Lung (tissue), 11 donors: ENCODE measurements at regions not wholly inside any gene's neighbourhood (a gene's known extent, or its start where the extent isn't known, plus 50 kb on each side); places are given as distances from the start of the nearest gene placed in this dataset.
A peak's percentile ranks its signal among the peaks of the same experiment; 100 is the strongest.

ENCODE experiments used
- ATAC-seq: fragments of 200-7000 bp; cut with Tn5 transposase; one replicate; pipeline ENCODE4 v1.9.1; 2020; ENCODE audit warnings: moderate number of reproducible peaks; ENCODE audit not compliant: insufficient read depth, low FRiP score
- DNase-seq, 3 donors: peaks; one replicate each; pipeline ENCODE4 v3.0.0-alpha.2; 2013 to 2017
- H3K27ac ChIP-seq, 2 donors: one replicate each; pipeline ENCODE4 v1.5.1; 2013; ENCODE audit warnings: mild to moderate bottlenecking in 2 of 2, moderate library complexity in 2 of 2, control low read depth in 1 of 2, inconsistent platforms in 1 of 2, low read depth in 1 of 2, low read length in 1 of 2
- H3K27me3 ChIP-seq, 3 donors: one replicate each; pipeline ENCODE4 v1.5.1; 2013; ENCODE audit warnings: low read length in 2 of 3; ENCODE audit not compliant: control insufficient read depth in 3 of 3, insufficient read depth in 3 of 3
- H3K36me3 ChIP-seq, 4 donors: one replicate each; pipeline ENCODE4 v1.5.1; 2013; ENCODE audit warnings: low read length in 4 of 4, mild to moderate bottlenecking in 1 of 4, moderate library complexity in 1 of 4; ENCODE audit not compliant: control insufficient read depth in 4 of 4, insufficient read depth in 4 of 4
- H3K4me1 ChIP-seq, 5 donors: one replicate each; pipeline ENCODE4 v1.5.1; 2013; ENCODE audit warnings: low read length in 5 of 5, mild to moderate bottlenecking in 2 of 5, moderate library complexity in 1 of 5; ENCODE audit not compliant: control insufficient read depth in 5 of 5, insufficient read depth in 5 of 5
- H3K4me3 ChIP-seq: one replicate; pipeline ENCODE4 v1.5.1; 2013; ENCODE audit warnings: mild to moderate bottlenecking, control low read depth, moderate library complexity
- H3K9ac ChIP-seq, 2 donors: one replicate each; pipeline ENCODE4 v1.5.1; 2013; ENCODE audit warnings: low read length in 2 of 2, control low read depth in 1 of 2; ENCODE audit not compliant: insufficient read depth in 1 of 2
- H3K9me3 ChIP-seq, 4 donors: one replicate each; pipeline ENCODE4 v1.5.1; 2013; ENCODE audit warnings: low read length in 3 of 4, mild to moderate bottlenecking in 1 of 4, moderate library complexity in 1 of 4; ENCODE audit not compliant: control insufficient read depth in 4 of 4, insufficient read depth in 3 of 4
- WGBS, 2 donors: extraction: QIAGEN DNeasy Blood & Tissue Kit; methylation state at CpG; one replicate each; pipeline ENCODE4 v1.1.7; 2013; 5-methylcytosine and 5-hydroxymethylcytosine counted together
- TF ChIP-seq, protein P1 (sequence below): IDR thresholded peaks from 2 replicates; pipeline ENCODE4 v1.5.1; 2012; ENCODE audit warnings: mild to moderate bottlenecking; ENCODE audit errors: control extremely low read depth, extremely low read depth
- donor health status: control.
- donor health status: control.
- donor health status: Bipolar disorder and iron deficiency.
- donor health status: healthy.
- donor health status: DM: yes; HTN: yes; CAD: no.

DNA sequence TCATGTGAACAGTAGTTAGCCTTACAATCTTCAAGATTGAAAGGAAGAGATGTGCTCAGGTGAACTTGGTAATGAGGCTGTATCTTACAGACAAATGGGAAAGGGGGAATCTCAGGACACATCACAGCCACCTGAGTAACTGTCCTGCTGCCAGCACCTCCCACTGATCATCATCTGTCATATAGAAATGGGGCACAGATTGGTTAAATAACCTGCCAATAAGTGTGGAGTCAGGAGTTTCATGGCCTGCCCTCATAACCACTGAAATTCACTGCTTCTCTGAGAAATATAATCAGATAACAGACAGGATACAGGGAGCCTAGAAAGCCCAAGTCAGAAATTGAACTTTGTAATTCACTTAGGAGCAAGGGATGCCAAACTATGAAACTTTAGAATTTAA lies 64.9 kb upstream of the TAS2R16 start:
- Histone ChIP-seq H3K27me3 (no peaks in the 10 kb centered on the region), H3K4me3 (no peak overlapping the region), H3K4me1 (no peaks in the 10 kb centered on the region), H3K27ac (no peak overlapping the region), H3K36me3 (no peaks in the 10 kb centered on the region), H3K9ac (no peak overlapping the region), H3K9me3 (no peaks in the 10 kb centered on the region)
- ATAC-seq = no peak
- TF ChIP-seq, protein P1, sequence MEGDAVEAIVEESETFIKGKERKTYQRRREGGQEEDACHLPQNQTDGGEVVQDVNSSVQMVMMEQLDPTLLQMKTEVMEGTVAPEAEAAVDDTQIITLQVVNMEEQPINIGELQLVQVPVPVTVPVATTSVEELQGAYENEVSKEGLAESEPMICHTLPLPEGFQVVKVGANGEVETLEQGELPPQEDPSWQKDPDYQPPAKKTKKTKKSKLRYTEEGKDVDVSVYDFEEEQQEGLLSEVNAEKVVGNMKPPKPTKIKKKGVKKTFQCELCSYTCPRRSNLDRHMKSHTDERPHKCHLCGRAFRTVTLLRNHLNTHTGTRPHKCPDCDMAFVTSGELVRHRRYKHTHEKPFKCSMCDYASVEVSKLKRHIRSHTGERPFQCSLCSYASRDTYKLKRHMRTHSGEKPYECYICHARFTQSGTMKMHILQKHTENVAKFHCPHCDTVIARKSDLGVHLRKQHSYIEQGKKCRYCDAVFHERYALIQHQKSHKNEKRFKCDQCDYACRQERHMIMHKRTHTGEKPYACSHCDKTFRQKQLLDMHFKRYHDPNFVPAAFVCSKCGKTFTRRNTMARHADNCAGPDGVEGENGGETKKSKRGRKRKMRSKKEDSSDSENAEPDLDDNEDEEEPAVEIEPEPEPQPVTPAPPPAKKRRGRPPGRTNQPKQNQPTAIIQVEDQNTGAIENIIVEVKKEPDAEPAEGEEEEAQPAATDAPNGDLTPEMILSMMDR = no peak
- no peak for DNase-seq

DNA sequence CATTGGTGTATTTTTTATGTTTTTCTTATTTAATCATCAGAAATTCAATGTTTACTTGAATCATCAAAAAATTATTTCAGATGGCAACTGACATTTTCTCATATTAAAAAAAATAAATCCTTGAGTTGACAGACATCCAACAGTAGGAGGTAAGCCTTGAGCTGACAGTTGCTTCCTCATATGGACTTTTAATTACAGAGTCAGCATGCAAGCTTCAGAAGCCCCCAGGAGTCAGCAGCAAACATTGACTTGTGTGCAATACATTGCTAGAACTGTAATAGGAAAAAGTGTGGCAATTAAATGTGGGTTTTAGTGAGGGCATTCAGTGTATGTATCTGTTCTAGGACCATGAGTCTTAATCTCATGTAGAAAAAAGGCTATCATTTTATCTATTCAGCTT lies 62.4 kb upstream of the TAS2R16 start:
- Histone ChIP-seq H3K4me1 (no peaks in the 10 kb centered on the region), H3K9ac (no peak overlapping the region), H3K9me3 (no peaks in the 10 kb centered on the region), H3K27ac (no peak overlapping the region), H3K36me3 (no peaks in the 10 kb centered on the region), H3K4me3 (no peak overlapping the region), H3K27me3 (no peaks in the 10 kb centered on the region)
- ATAC-seq = no peak
- DNase-seq = no peak
- TF ChIP-seq, protein P1 = no peak

DNA sequence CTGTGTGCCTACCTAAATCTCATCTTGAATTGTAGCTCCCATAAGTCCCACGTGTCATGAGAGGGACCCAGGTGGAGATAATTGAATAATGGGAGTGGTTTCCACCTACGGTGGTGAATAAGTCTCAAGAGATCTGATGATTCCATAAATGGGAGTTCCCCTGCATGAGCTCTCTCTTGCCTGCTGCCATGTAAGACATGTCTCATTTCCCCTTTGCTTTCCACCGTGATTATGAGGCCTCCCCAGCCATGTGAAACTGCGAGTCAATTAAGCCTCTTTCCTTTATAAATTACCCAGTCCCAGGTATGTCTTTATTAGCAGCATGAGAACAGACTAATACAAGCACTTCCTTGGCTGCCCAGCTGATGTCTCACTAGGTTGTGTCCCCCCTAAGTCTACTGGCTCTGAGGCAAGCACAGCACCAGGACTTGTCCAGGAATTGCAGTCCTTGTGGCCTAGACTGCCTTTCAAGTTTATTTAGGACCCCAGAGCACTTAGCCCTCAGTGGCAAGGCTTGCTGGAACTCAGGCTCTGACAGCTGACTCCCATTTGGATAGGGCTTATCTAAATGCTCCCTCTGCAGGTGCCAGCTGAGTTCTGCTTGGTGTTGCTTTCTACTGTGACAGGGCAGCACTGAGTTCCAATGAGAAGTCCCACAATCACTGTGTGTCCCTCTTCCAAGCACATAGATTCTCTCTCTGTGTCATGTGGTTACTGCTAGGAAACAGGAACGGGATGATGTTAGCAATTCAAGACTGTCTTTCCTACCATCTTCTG lies 59.0 kb upstream of the TAS2R16 start:
- peak; percentile 25 to 39 (median 28) for DNase-seq
- Histone ChIP-seq H3K4me1 (no peaks in the 10 kb centered on the region), H3K4me3 (no peak overlapping the region)

More for the DNA sequence above, 59.0 kb upstream of the TAS2R16 start:
- TF ChIP-seq, protein P1 = no peak
- no peaks in the 10 kb centered on the region for H3K36me3 ChIP-seq
- 62 to 70% methylated on average over 5 of the region's 5 CpGs for WGBS, 2 donors
- H3K9ac ChIP-seq = no peak overlapping the region
- no peak for ATAC-seq
- peaks cover 0 to 4% (median 2%) of the 10 kb centered on the region in 4 donors for H3K9me3 ChIP-seq
- no peak overlapping the region for H3K27ac ChIP-seq
- H3K27me3 ChIP-seq = no peaks in the 10 kb centered on the region
